Astrocyte (in vitro differentiated cells and primary cell): ENCODE measurements at regions not wholly inside any gene's neighbourhood (a gene's known extent, or its start where the extent isn't known, plus 50 kb on each side); places are given as distances from the start of the nearest gene placed in this dataset.

ENCODE experiments used
- DNase-seq: peaks from one replicate; pipeline ENCODE4 v3.0.0-alpha.2; 2010; ENCODE audit warnings: low read depth
- FAIRE-seq: peaks from 2 replicates; lab custom pipeline; 2011; peaks lifted over from hg19 to GRCh38; lab: Jason Lieb, UNC
- H2AFZ ChIP-seq: 2 replicates; pipeline ENCODE4 v1.6.0; 2012; ENCODE audit warnings: low read depth, low read length, inconsistent platforms
- H3K27ac ChIP-seq: 2 replicates; pipeline ENCODE4 v1.5.1; 2011; ENCODE audit warnings: low read depth, low read length, inconsistent platforms
- H3K27me3 ChIP-seq: 2 replicates; pipeline ENCODE4 v1.6.0; 2011; ENCODE audit warnings: low read length, inconsistent platforms; ENCODE audit not compliant: insufficient read depth
- H3K36me3 ChIP-seq: 2 replicates; pipeline ENCODE4 v1.5.1; 2011; ENCODE audit warnings: low read length, inconsistent platforms; ENCODE audit not compliant: insufficient read depth
- H3K4me1 ChIP-seq: 2 replicates; pipeline ENCODE4 v1.5.1; 2011; ENCODE audit warnings: low read length, inconsistent platforms; ENCODE audit not compliant: insufficient read depth
- H3K4me2 ChIP-seq: 2 replicates; pipeline ENCODE4 v1.6.0; 2012; ENCODE audit warnings: low read length, inconsistent platforms
- H3K4me3 ChIP-seq: 2 replicates; pipeline ENCODE4 v1.5.1; 2011; ENCODE audit warnings: low read depth, mild to moderate bottlenecking, low read length, inconsistent platforms; ENCODE audit not compliant: insufficient read depth
- H3K79me2 ChIP-seq: 2 replicates; pipeline ENCODE4 v1.6.0; 2012; ENCODE audit warnings: mild to moderate bottlenecking, low read length, inconsistent platforms; ENCODE audit not compliant: insufficient read depth
- H3K9ac ChIP-seq: 2 replicates; pipeline ENCODE4 v1.6.0; 2012; ENCODE audit warnings: mild to moderate bottlenecking, low read length, inconsistent platforms
- H3K9me3 ChIP-seq: 2 replicates; pipeline ENCODE4 v1.5.1; 2012; ENCODE audit warnings: low read depth, mild to moderate bottlenecking, low read length, inconsistent platforms; ENCODE audit not compliant: insufficient read depth
- H4K20me1 ChIP-seq: 2 replicates; pipeline ENCODE4 v1.6.0; 2012; ENCODE audit warnings: low read length, inconsistent platforms; ENCODE audit not compliant: insufficient read depth
- H3K27ac Mint-ChIP-seq: one replicate; pipeline ENCODE4 v1.8.0; 2021; ENCODE audit warnings: mild to moderate bottlenecking, mixed read lengths; ENCODE audit not compliant: unreplicated experiment
- H3K27me3 Mint-ChIP-seq: one replicate; pipeline ENCODE4 v1.8.0; 2021; ENCODE audit warnings: low read depth, mixed read lengths; ENCODE audit not compliant: unreplicated experiment
- H3K36me3 Mint-ChIP-seq: one replicate; pipeline ENCODE4 v1.8.0; 2021; ENCODE audit warnings: low read depth, mixed read lengths; ENCODE audit not compliant: unreplicated experiment
- H3K4me1 Mint-ChIP-seq: one replicate; pipeline ENCODE4 v1.8.0; 2021; ENCODE audit warnings: low read depth, mixed read lengths; ENCODE audit not compliant: unreplicated experiment
- H3K4me3 Mint-ChIP-seq: one replicate; pipeline ENCODE4 v1.8.0; 2021; ENCODE audit warnings: mild to moderate bottlenecking, moderate library complexity, mixed read lengths; ENCODE audit not compliant: unreplicated experiment
- H3K9me3 Mint-ChIP-seq: one replicate; pipeline ENCODE4 v1.8.0; 2021; ENCODE audit warnings: mild to moderate bottlenecking, mixed read lengths; ENCODE audit not compliant: unreplicated experiment
- EZH2 ChIP-seq: IDR thresholded peaks from 2 replicates; pipeline ENCODE4 v1.6.1; 2012; ENCODE audit warnings: mild to moderate bottlenecking, low read length, inconsistent platforms; ENCODE audit not compliant: insufficient read depth
- TF ChIP-seq, protein P1 (sequence below): IDR thresholded peaks from 2 replicates; pipeline ENCODE4 v1.5.1; 2011; ENCODE audit warnings: low read depth, mild to moderate bottlenecking, inconsistent platforms, low read length, moderate library complexity; ENCODE audit not compliant: insufficient read depth

DNA sequence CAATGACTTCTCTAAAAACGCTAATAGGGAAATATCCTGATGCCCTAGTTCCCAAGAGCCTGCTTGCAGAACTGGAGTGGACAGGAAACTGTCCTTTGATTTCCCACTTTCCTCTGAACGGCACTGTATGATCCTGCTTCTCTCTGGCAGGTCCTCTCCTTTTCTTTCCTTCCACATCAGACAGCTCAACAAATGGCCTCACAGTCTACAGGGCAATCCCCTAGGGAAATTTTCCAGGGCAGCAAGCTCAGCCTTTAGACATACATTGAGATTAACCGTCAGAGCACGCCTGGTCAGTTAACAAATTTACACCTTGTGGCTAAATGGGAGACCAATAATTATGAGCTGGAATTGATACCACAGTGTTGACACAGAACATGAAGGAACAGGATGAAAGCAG, 164.9 kb downstream of the SLC24A2 start:
- no peak for TF ChIP-seq EZH2
- TF ChIP-seq, protein P1, sequence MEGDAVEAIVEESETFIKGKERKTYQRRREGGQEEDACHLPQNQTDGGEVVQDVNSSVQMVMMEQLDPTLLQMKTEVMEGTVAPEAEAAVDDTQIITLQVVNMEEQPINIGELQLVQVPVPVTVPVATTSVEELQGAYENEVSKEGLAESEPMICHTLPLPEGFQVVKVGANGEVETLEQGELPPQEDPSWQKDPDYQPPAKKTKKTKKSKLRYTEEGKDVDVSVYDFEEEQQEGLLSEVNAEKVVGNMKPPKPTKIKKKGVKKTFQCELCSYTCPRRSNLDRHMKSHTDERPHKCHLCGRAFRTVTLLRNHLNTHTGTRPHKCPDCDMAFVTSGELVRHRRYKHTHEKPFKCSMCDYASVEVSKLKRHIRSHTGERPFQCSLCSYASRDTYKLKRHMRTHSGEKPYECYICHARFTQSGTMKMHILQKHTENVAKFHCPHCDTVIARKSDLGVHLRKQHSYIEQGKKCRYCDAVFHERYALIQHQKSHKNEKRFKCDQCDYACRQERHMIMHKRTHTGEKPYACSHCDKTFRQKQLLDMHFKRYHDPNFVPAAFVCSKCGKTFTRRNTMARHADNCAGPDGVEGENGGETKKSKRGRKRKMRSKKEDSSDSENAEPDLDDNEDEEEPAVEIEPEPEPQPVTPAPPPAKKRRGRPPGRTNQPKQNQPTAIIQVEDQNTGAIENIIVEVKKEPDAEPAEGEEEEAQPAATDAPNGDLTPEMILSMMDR = no peak
- FAIRE-seq = no peak
- no peaks in the 10 kb centered on the region for H3K9me3 Mint-ChIP-seq

DNA sequence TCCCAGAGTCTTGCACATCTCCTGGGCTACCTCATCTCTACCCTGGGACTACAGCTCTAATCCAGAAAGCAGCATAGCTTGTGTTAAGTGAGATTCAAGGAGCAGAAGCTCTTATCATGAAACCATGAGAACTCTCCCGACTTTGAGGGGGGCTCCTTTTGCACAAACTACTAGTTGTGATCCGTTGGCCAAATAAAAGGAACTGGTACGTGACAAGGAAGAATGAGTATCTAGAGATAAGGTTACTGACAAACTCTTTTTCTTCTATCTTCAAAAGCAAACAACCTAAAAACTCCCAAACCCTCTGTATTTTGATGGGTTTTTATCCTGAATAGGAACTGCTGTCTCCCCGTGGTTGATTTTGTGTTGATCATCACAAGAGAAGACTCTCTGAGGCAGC, 168.5 kb downstream of the SLC24A2 start:
- Histone ChIP-seq H3K27me3 (no peaks in the 10 kb centered on the region), H2AFZ (no peak overlapping the region), H3K4me3 (no peak overlapping the region), H4K20me1 (no peaks in the 10 kb centered on the region), H3K27ac (no peak overlapping the region), H3K9me3 (no peaks in the 10 kb centered on the region), H3K36me3 (no peaks in the 10 kb centered on the region), H3K9ac (no peak overlapping the region), H3K4me1 (no peaks in the 10 kb centered on the region), H3K4me2 (no peak overlapping the region), H3K79me2 (no peaks in the 10 kb centered on the region)
- H3K4me1 Mint-ChIP-seq = no peaks in the 10 kb centered on the region
- FAIRE-seq (no peak), DNase-seq (no peak)
- no peak for TF ChIP-seq EZH2
- TF ChIP-seq, protein P1 = no peak
- H3K27ac Mint-ChIP-seq = no peak overlapping the region
- peaks cover 3% of the 10 kb centered on the region for H3K27me3 Mint-ChIP-seq
- no peaks in the 10 kb centered on the region for H3K9me3 Mint-ChIP-seq
- no peaks in the 10 kb centered on the region for H3K36me3 Mint-ChIP-seq
- no peak overlapping the region for H3K4me3 Mint-ChIP-seq

More for the DNA sequence above, 164.9 kb downstream of the SLC24A2 start:
- Mint-ChIP-seq H3K4me1 (no peaks in the 10 kb centered on the region), H3K4me3 (no peak overlapping the region), H3K36me3 (no peaks in the 10 kb centered on the region), H3K27ac (no peak overlapping the region), H3K27me3 (peaks cover 3% of the 10 kb centered on the region)
- no peak for DNase-seq
- no peak overlapping the region for H3K4me3 ChIP-seq
- H3K79me2 ChIP-seq = no peaks in the 10 kb centered on the region
- H3K4me1 ChIP-seq = no peaks in the 10 kb centered on the region
- no peak overlapping the region for H3K27ac ChIP-seq
- no peak overlapping the region for H3K9ac ChIP-seq
- no peak overlapping the region for H3K4me2 ChIP-seq
- no peaks in the 10 kb centered on the region for H4K20me1 ChIP-seq
- no peaks in the 10 kb centered on the region for H3K36me3 ChIP-seq
- no peaks in the 10 kb centered on the region for H3K9me3 ChIP-seq
- H3K27me3 ChIP-seq = no peaks in the 10 kb centered on the region
- no peak overlapping the region for H2AFZ ChIP-seq

DNA sequence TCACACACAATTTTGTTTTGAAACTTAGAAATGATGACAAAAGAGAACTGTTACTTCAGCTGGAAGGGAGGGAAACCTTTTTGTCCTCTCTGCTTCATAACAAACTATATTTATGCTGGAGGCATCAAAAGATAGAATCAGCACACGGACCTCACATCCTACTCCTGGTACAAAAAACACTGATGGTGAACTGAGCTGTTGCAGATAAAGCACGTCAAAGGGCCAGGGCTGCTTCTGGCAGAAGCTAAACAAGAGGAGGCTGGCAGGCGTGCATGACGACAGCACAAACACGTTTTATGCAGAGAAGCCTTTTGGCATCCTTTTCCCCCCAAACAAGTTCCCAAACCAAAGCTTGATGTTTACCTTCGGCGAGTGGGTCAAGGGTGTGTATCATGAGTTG, 169.6 kb downstream of the SLC24A2 start:
- H3K27me3 Mint-ChIP-seq = peaks cover 3% of the 10 kb centered on the region

More for the DNA sequence above, 169.6 kb downstream of the SLC24A2 start:
- no peaks in the 10 kb centered on the region for H3K27me3 ChIP-seq
- no peak for DNase-seq
- no peak overlapping the region for H3K27ac Mint-ChIP-seq
- no peak for TF ChIP-seq EZH2
- TF ChIP-seq, protein P1 = no peak
- H3K4me3 ChIP-seq = no peak overlapping the region
- H3K36me3 Mint-ChIP-seq = no peaks in the 10 kb centered on the region
- no peaks in the 10 kb centered on the region for H3K9me3 ChIP-seq
- H3K36me3 ChIP-seq = no peaks in the 10 kb centered on the region
- H3K9ac ChIP-seq = no peak overlapping the region
- no peak overlapping the region for H2AFZ ChIP-seq
- H3K4me1 Mint-ChIP-seq = no peaks in the 10 kb centered on the region
- no peaks in the 10 kb centered on the region for H4K20me1 ChIP-seq
- FAIRE-seq = no peak
- H3K4me2 ChIP-seq = no peak overlapping the region
- H3K4me1 ChIP-seq = no peaks in the 10 kb centered on the region
- H3K79me2 ChIP-seq = no peaks in the 10 kb centered on the region
- H3K27ac ChIP-seq = no peak overlapping the region
- H3K9me3 Mint-ChIP-seq = no peaks in the 10 kb centered on the region
- H3K4me3 Mint-ChIP-seq = no peak overlapping the region
